SK-N-MC (cell line): ENCODE measurements at regions not wholly inside any gene's neighbourhood (a gene's known extent, or its start where the extent isn't known, plus 50 kb on each side); places are given as distances from the start of the nearest gene placed in this dataset.
A peak's percentile ranks its signal among the peaks of the same experiment; 100 is the strongest.

ENCODE experiments used
- DNase-seq: peaks from one replicate; pipeline ENCODE4 v3.0.0-alpha.2; 2011; ENCODE audit warnings: low read depth, low spot score
- H3K27ac ChIP-seq: fragments of 200-600 bp; sonication (generic); 2 replicates; pipeline ENCODE4 v1.5.1; 2016; ENCODE audit warnings: mixed run types
- H3K36me3 ChIP-seq: fragments of 200-600 bp; sonication (generic); 2 replicates; pipeline ENCODE4 v1.6.1; 2017; ENCODE audit warnings: antibody characterized with exemption, low read length, mixed read lengths; ENCODE audit not compliant: insufficient read depth
- H3K4me3 ChIP-seq: fragments of 200-600 bp; sonication (generic); 2 replicates; pipeline ENCODE4 v1.5.1; 2016
- H3K9ac ChIP-seq: fragments of 200-600 bp; sonication (generic); 2 replicates; pipeline ENCODE4 v1.8.0; 2017; ENCODE audit warnings: mixed run types, mixed read lengths; ENCODE audit not compliant: insufficient read length
- H3K9me3 ChIP-seq: fragments of 200-600 bp; sonication (generic); 2 replicates; pipeline ENCODE4 v1.6.1; 2017; ENCODE audit warnings: low read depth, mild to moderate bottlenecking, antibody characterized with exemption, low read length, moderate library complexity, mixed read lengths
- EZH2 ChIP-seq: fragments of 200-600 bp; sonication (generic); IDR thresholded peaks from one replicate; pipeline ENCODE4 v1.6.1; 2017; ENCODE audit warnings: antibody characterized with exemption
- FOXP2 ChIP-seq: optimal IDR thresholded peaks from 2 replicates; pipeline ENCODE3; 2011; ENCODE audit warnings: mild to moderate bottlenecking, moderate library complexity; ENCODE audit not compliant: insufficient read depth; ENCODE audit errors: extremely low read length, control extremely low read depth
- POLR2AphosphoS5 ChIP-seq: IDR thresholded peaks from 2 replicates; pipeline ENCODE4 v1.6.1; 2012; ENCODE audit warnings: mild to moderate bottlenecking, low read depth, low read length, borderline replicate concordance

DNA sequence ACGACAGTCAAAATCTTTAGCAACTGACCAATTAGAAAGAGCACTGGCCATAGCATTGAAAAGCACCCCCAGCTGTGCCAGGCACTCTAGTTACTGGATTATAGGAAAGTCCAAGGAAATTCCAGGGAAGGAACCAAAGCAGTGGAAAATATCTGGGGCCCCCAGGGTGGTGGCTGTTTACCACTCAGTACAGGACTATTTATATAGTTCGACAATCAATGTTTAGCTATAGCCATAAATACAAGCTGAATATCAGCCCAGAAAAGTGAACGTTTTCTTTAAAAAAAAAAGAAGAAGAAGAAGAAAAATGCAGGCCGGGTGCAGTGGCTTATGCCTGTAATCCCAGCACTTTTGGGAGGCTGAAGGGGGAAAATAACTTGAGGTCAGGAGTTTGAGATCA, 55.2 kb upstream of the UBAC2 start:
- no peak overlapping the region for H3K9ac ChIP-seq
- no peaks in the 10 kb centered on the region for H3K9me3 ChIP-seq
- TF ChIP-seq POLR2AphosphoS5, result no peak
- no peak for TF ChIP-seq EZH2
- no peak for TF ChIP-seq FOXP2
- H3K4me3 ChIP-seq, result no peak overlapping the region
- no peak overlapping the region for H3K27ac ChIP-seq
- no peaks in the 10 kb centered on the region for H3K36me3 ChIP-seq
- no peak for DNase-seq

DNA sequence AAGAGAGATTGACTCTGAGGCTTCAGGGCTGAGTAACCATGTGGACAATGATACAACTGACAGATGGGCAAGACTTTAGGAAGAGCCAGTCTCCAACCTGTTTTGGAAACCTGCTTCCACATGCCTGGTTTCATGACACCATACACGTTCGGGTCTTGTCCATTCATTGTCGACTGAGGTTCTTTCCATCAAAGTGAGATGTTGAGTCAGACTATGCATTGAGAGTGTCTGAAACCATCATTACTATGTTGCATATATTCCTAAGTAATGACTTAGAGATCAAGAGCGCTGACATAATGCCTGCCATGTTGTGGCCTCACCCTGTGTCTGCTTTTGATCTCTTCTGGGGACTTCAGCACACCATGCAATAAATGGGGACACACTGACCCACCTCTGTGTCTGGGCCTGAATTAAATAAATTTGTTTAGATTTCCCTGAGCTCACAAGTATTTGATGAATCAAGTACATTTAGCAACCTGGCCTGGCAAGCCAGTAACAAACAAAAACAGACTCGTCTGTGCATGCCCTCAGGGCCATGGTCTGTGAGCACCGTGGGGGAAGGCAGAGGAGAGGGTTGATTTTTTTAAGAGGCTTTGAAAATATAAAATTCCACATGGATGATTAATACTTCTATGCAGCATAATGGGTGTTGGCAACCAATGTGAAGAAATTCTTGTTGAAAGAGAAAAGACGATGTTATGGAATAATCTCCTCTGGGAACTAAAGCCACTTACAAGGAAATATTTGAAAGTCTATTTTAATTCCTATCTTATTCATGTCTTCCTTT, 49.9 kb upstream of the UBAC2 start:
- no peak overlapping the region for H3K9ac ChIP-seq
- DNase-seq, result no peak
- no peaks in the 10 kb centered on the region for H3K9me3 ChIP-seq
- no peaks in the 10 kb centered on the region for H3K36me3 ChIP-seq
- H3K4me3 ChIP-seq, result no peak overlapping the region
- TF ChIP-seq FOXP2 (no peak), POLR2AphosphoS5 (no peak), EZH2 (no peak)
- 0 out of 2 replicates have a peak overlapping the region, but pooled peaks have one; percentile 16 for H3K27ac ChIP-seq
